NT2/D1 (cell line): ENCODE measurements at regions not wholly inside any gene's neighbourhood (a gene's known extent, or its start where the extent isn't known, plus 50 kb on each side); places are given as distances from the start of the nearest gene placed in this dataset.

Experiments used
- DNase-seq: peaks from one replicate; pipeline ENCODE4 v3.0.0-alpha.2; 2011; ENCODE audit warnings: low read depth, low spot score
- H3K27me3 ChIP-seq: 2 replicates; pipeline ENCODE4 v1.6.0; 2011; ENCODE audit warnings: mild to moderate bottlenecking; ENCODE audit not compliant: insufficient read length, insufficient read depth
- H3K36me3 ChIP-seq: 2 replicates; pipeline ENCODE4 v1.6.1; 2011; ENCODE audit warnings: mild to moderate bottlenecking, low read length, mixed read lengths; ENCODE audit not compliant: insufficient read depth, insufficient read length
- H3K4me1 ChIP-seq: 2 replicates; pipeline ENCODE4 v1.5.1; 2011; ENCODE audit not compliant: insufficient read depth, insufficient read length
- H3K4me3 ChIP-seq: 2 replicates; pipeline ENCODE4 v1.5.1; 2011; ENCODE audit warnings: low read depth; ENCODE audit not compliant: insufficient read length
- H3K9ac ChIP-seq: 2 replicates; pipeline ENCODE4 v1.6.0; 2011; ENCODE audit warnings: low read depth; ENCODE audit not compliant: insufficient read length
- H3K9me3 ChIP-seq: 2 replicates; pipeline ENCODE4 v1.5.1; 2011; ENCODE audit warnings: mild to moderate bottlenecking, low read length; ENCODE audit not compliant: insufficient read depth
- SUZ12 ChIP-seq: IDR thresholded peaks from 2 replicates; pipeline ENCODE4 v1.6.1; 2011; ENCODE audit not compliant: insufficient read length, insufficient read depth; ENCODE audit errors: extremely low read depth
- YY1 ChIP-seq: IDR thresholded peaks from 2 replicates; pipeline ENCODE4 v1.6.1; 2011; ENCODE audit not compliant: insufficient read length, insufficient read depth
- ZNF274 ChIP-seq: IDR thresholded peaks from 2 replicates; pipeline ENCODE4 v1.6.1; 2011; ENCODE audit warnings: mild to moderate bottlenecking, low read depth, low read length

GRCh38 chr5:147148715-147149114, 86.1 kb upstream of the STK32A start:
- Histone ChIP-seq H3K4me1 (no peaks in the 10 kb centered on the region), H3K27me3 (no peaks in the 10 kb centered on the region), H3K9ac (no peak overlapping the region), H3K4me3 (no peak overlapping the region), H3K36me3 (no peaks in the 10 kb centered on the region), H3K9me3 (no peaks in the 10 kb centered on the region)
- DNase-seq = no peak
- TF ChIP-seq YY1 (no peak), SUZ12 (no peak), ZNF274 (no peak)

GRCh38 chr5:147152086-147152485, 82.7 kb upstream of the STK32A start:
- no peaks in the 10 kb centered on the region for H3K27me3 ChIP-seq
- H3K9ac ChIP-seq = no peak overlapping the region
- no peaks in the 10 kb centered on the region for H3K4me1 ChIP-seq
- no peak for DNase-seq
- no peaks in the 10 kb centered on the region for H3K36me3 ChIP-seq
- H3K9me3 ChIP-seq = no peaks in the 10 kb centered on the region
- no peak for TF ChIP-seq YY1
- no peak for TF ChIP-seq SUZ12
- no peak for TF ChIP-seq ZNF274
- no peak overlapping the region for H3K4me3 ChIP-seq

GRCh38 chr5:147154809-147155208, 80.0 kb upstream of the STK32A start:
- H3K9ac ChIP-seq = no peak overlapping the region
- H3K4me3 ChIP-seq = no peak overlapping the region
- TF ChIP-seq YY1 (no peak), SUZ12 (no peak), ZNF274 (no peak)
- H3K27me3 ChIP-seq = no peaks in the 10 kb centered on the region
- DNase-seq = no peak
- no peaks in the 10 kb centered on the region for H3K4me1 ChIP-seq
- no peaks in the 10 kb centered on the region for H3K36me3 ChIP-seq
- no peaks in the 10 kb centered on the region for H3K9me3 ChIP-seq

- Histone ChIP-seq H3K4me3 (no peak overlapping the region), H3K4me1 (no peaks in the 10 kb centered on the region), H3K27me3 (no peaks in the 10 kb centered on the region), H3K9ac (no peak overlapping the region), H3K9me3 (no peaks in the 10 kb centered on the region), H3K36me3 (no peaks in the 10 kb centered on the region)
- TF ChIP-seq SUZ12 = no peak
- TF ChIP-seq ZNF274 = no peak
- no peak for TF ChIP-seq YY1
- no peak for DNase-seq
Observed at GRCh38 chr5:147156012-147156411, 78.8 kb upstream of the STK32A start.

DNA sequence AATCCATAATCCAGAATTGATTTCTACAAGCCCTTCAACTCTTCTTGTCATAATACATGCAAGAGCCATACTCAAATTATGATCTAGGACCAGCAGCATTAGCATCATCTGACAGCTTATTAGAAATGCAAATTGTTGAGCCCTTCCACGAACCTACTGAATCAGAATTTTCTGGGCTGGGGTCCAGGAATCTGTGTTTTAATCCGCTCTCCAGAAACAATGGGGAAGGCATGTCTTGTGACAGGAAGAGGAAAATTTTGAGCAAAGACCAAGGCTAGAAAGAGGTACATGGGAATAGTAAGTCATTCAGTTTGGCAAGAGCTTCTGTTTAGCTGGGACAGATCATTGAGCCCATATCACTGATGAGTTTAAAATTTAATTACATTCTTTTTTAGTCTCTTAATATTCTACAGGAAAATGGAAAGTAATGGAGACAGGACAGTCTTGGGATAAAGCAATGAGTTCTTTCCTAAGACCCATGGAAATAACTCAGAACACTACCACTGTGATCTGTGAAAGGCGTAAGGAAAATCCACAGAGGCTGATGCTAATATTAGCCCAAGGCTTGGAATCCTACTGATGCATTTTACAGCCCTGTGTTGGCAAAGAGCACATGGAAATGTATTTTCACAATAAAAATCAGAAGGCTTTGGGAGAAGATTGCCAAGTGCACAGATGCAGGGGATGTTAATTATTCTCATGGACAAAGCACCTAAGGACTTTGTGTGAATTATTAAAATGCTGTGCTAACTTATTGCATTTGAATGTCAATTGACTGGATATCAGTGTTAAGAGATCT, 73.7 kb upstream of the STK32A start:
- no peak overlapping the region for H3K4me3 ChIP-seq
- no peaks in the 10 kb centered on the region for H3K27me3 ChIP-seq
- DNase-seq = no peak
- H3K36me3 ChIP-seq = no peaks in the 10 kb centered on the region
- no peak overlapping the region for H3K9ac ChIP-seq
- no peaks in the 10 kb centered on the region for H3K9me3 ChIP-seq
- no peak for TF ChIP-seq YY1
- no peak for TF ChIP-seq ZNF274
- TF ChIP-seq SUZ12 = no peak
- no peaks in the 10 kb centered on the region for H3K4me1 ChIP-seq

DNA sequence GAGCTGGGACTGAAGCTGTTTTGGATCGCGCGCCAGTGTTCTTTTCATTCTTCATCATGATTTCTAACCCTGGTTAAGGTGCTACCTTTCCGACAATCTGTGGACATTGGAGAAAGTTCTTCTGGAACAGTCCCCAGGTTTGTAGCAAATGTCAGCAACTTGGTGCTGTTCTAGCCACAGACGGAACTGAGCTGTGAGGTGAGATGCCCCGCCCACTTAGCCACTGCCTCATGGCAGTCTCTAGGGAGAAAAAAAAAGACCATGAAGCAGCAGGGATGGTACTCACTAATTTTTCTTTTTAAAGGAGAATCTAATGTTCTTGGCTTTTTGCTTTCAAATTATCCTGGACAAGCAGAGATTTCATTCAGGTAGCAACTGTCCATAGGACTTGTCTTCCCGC, 72.1 kb upstream of the STK32A start:
- H3K36me3 ChIP-seq = no peaks in the 10 kb centered on the region
- DNase-seq = no peak
- no peak for TF ChIP-seq YY1
- TF ChIP-seq ZNF274 = no peak
- no peak for TF ChIP-seq SUZ12

DNA sequence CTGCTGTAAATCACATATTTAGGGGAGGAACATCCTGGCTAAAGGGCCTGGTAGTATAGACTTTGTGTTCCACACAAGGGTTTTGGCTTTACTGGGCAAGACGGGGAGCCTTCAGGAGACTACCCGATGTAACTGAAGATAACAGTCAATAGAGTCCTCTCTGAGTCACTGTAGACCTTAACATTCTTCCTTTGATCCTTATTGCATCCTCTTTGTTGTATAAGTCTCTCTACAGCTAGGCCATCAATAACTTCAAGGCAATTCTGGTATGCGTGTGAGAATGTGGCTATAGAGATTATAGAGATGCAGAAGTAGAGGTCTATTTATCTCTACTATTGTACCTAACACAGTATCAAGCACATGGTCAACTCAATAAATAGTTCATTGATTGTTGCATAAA, 67.3 kb upstream of the STK32A start:
- TF ChIP-seq YY1 (no peak), ZNF274 (no peak), SUZ12 (no peak)
- no peak overlapping the region for H3K4me3 ChIP-seq
- no peaks in the 10 kb centered on the region for H3K4me1 ChIP-seq
- H3K27me3 ChIP-seq = no peaks in the 10 kb centered on the region
- no peaks in the 10 kb centered on the region for H3K9me3 ChIP-seq
- DNase-seq = no peak
- H3K9ac ChIP-seq = no peak overlapping the region
- H3K36me3 ChIP-seq = no peaks in the 10 kb centered on the region

More for the DNA sequence above, 72.1 kb upstream of the STK32A start:
- H3K9ac ChIP-seq = no peak overlapping the region
- H3K9me3 ChIP-seq = no peaks in the 10 kb centered on the region
- H3K4me3 ChIP-seq = no peak overlapping the region
- H3K27me3 ChIP-seq = no peaks in the 10 kb centered on the region
- no peaks in the 10 kb centered on the region for H3K4me1 ChIP-seq
